SW 1271 (cell line): ENCODE measurements at regions not wholly inside any gene's neighbourhood (a gene's known extent, or its start where the extent isn't known, plus 50 kb on each side); places are given as distances from the start of the nearest gene placed in this dataset.

Experiments
- DNase-seq, 2 experiments: peaks; one replicate each; lab custom pipeline; 2025; lab: John Stamatoyannopoulos, UW

- DNase-seq: no peak
Observed at GRCh38 chr6:153787341-153787606, 251.8 kb upstream of the OPRM1 start.

- DNase-seq: no peak
Observed at GRCh38 chr6:153781306-153781705, 257.7 kb upstream of the OPRM1 start.

GRCh38 chr6:153780011-153780410 is 259.0 kb upstream of the OPRM1 start:
- DNase-seq: no peak

- DNase-seq: no peak
Observed at GRCh38 chr6:153778216-153778615, 260.8 kb upstream of the OPRM1 start.

GRCh38 chr6:153771577-153771976 is 267.5 kb upstream of the OPRM1 start:
- no peak for DNase-seq

- no peak for DNase-seq
Observed at GRCh38 chr6:153767127-153767526, 271.9 kb upstream of the OPRM1 start.

GRCh38 chr6:153758516-153758915 is 280.5 kb upstream of the OPRM1 start:
- DNase-seq: no peak

GRCh38 chr6:153735761-153736160 is 303.3 kb upstream of the OPRM1 start:
- no peak for DNase-seq

GRCh38 chr6:153729189-153729588 is 309.9 kb upstream of the OPRM1 start:
- no peak for DNase-seq

GRCh38 chr6:153727885-153728284 is 311.2 kb upstream of the OPRM1 start:
- peak in 1 of 2 experiments; percentile 26 for DNase-seq

GRCh38 chr6:153725456-153725855 is 313.6 kb upstream of the OPRM1 start:
- no peak for DNase-seq

GRCh38 chr6:153720732-153721131 is 318.3 kb upstream of the OPRM1 start:
- DNase-seq: no peak

- no peak for DNase-seq
Observed at GRCh38 chr6:153705429-153705828, 333.6 kb upstream of the OPRM1 start.

- no peak for DNase-seq
Observed at GRCh38 chr6:153702671-153703070, 336.4 kb upstream of the OPRM1 start.

GRCh38 chr6:153698637-153699036 is 340.4 kb upstream of the OPRM1 start:
- no peak for DNase-seq

GRCh38 chr6:153698001-153698400 is 341.0 kb upstream of the OPRM1 start:
- DNase-seq: no peak

- no peak for DNase-seq
Observed at GRCh38 chr6:153677522-153677921, 361.5 kb upstream of the OPRM1 start.

GRCh38 chr6:153673750-153674149 is 365.3 kb upstream of the OPRM1 start:
- DNase-seq: no peak

- no peak for DNase-seq
Observed at GRCh38 chr6:153673225-153673624, 365.8 kb upstream of the OPRM1 start.

GRCh38 chr6:153670403-153671026 is 368.5 kb upstream of the OPRM1 start:
- no peak for DNase-seq

- no peak for DNase-seq
Observed at GRCh38 chr6:153668758-153669157, 370.3 kb upstream of the OPRM1 start.

GRCh38 chr6:153662982-153663381 is 376.1 kb upstream of the OPRM1 start:
- DNase-seq: no peak

GRCh38 chr6:153645326-153645725 is 393.7 kb upstream of the OPRM1 start:
- DNase-seq: no peak

- DNase-seq: no peak
Observed at GRCh38 chr6:153644000-153644399, 395.0 kb upstream of the OPRM1 start.

- DNase-seq: no peak
Observed at GRCh38 chr6:153634416-153634815, 404.6 kb upstream of the OPRM1 start.
